Left lobe of liver (tissue), 2 donors: ENCODE measurements at regions not wholly inside any gene's neighbourhood (a gene's known extent, or its start where the extent isn't known, plus 50 kb on each side); places are given as distances from the start of the nearest gene placed in this dataset.

Experiments
- ATAC-seq: fragments of 200-7000 bp; cut with Tn5 transposase; one replicate; pipeline ENCODE4 v1.9.1; 2020; ENCODE audit warnings: mild to moderate bottlenecking, moderate library complexity
- DNase-seq: peaks from one replicate; pipeline ENCODE4 v3.0.0-alpha.2; 2020; ENCODE audit warnings: low spot score
- donor health status: DM: no; HTN: no; CAD: no; lungs with moderate emphysema.
- donor health status: DM: no; HTN: yes; CAD: no.

DNA sequence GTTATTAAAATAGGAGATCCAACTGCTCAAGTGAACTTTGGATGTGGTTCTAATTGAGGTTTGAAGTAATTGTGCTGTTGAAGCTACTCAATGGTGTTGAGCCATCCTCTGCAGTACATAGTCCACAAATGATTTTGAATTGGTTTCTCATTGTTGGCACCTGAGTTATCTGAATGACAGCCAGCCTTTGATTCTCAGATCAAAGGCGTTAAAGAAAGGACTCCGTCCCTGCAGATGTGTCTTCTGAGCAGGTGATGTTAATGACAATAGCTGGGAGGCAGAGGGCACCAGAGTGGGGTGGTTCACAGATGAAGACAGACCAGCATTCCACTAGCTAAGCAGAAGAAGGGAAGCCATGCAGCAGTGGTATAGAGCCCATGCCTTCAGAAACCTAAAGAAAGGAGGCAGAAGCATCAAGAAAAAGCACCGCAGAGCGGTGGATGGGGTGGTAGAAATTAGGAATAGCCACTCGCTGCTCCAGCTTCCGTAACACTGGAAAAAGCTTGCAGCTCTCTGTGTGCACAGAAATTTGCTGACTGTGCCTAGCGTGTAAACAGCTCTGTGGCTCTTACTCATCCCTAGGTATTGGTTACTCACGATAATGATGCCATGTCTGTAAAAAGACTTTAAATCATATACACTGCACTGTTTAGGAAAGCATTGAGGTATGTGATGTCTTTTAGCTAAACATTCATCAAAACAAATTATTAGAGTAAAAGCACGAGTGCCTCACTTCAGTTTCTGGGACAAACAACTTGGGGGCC lies 79.2 kb upstream of the CLCN4 start:
- no peak for DNase-seq
- peak; percentile 74 for ATAC-seq

DNA sequence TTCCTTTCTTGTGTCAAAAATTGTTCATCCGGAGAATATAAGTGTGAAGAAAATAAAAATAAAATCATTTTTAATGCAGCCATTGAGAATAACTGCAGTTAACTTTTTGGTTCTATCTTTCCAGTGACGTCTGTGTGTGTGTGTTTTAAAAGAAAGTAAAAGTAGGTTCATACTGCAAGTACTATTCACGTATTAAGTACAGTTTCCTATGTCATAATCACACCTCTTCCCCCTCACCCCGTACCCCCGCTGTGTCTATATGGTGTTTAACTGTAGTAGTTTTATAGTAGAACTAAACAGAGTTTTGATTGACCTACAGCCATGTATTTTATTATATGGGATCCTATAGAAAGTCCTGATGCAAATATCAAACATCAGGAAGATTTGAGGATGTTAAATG lies 78.5 kb upstream of the CLCN4 start:
- DNase-seq (no peak), ATAC-seq (no peak)

DNA sequence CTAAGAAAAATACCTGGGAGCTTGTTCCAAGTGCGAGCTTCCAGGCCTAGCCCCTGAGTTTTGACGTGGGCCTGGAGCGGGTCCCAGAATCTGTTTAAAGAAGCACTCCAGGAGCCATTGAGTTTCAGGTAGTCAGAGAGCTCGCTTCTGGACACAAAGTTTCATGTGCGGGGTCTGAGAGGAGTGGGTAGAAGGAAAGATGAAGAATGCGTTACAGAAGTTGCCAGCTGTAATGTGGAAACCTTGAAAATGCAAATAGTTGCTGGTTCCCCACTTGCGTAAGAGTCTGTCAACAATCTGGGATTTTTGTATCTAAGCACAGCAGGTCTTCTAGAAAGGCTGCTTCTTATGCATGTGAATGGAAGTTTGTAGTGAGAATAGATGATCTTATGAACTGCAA lies 77.5 kb upstream of the CLCN4 start:
- ATAC-seq (peak; percentile 42), DNase-seq (peak; percentile 50)

DNA sequence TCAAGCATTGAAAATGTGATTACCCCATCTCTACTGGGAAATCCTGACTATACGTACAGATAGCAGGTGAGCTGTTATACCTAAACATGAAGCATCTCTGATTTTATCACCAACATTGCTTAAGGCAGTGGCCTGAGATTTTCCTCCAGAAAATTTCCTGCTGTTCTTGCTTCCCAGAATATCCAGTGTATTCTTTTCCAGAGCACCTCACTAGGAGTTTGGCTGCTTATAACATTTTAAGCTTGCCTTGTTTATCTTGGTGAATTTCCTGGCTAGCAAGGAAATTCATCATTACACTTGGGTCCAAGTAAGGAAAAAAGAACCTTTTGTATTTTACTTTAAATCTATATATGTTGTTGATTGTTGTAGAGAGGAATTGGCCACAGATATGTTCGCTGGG lies 73.0 kb upstream of the CLCN4 start:
- DNase-seq (no peak), ATAC-seq (no peak)

DNA sequence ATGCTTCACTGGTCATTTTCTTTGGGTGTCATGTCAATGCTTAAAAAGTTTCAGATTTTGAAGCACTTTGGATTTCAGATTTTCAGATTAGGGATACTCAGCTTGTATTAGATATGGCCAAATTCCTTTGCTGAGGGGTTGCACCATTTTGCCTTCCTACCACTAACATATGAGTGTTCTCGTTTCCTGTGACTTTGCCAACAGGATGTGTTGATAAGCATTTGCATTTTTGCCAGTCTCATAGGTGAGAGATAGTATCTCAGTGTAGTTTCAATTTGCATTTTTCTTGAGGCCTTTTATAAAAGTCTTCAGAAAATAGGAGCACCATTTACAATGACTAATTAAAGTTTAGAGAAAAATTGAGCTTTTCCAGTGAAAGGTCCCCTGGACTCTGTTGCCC lies 71.6 kb upstream of the CLCN4 start:
- ATAC-seq (no peak), DNase-seq (no peak)

DNA sequence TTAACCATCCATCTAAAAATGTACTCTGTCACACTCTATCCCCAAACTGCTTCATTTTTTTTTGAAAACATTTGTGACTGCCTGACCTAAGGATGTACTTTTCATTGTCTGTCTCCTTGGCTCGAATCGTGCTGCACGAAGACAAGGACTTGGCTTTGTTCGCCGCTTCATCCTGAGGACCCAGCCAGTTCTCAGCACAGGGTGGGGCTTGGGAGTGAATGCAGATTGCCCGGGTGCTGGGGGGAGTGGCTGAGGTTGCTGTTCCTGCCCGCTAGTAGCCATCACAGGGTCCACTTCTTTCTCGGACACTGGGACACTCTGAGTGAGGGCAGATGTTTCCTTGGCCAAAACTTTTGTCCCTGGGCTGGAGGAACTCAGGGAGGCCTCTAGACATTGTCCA lies 70.1 kb upstream of the CLCN4 start:
- ATAC-seq (no peak), DNase-seq (no peak)

DNA sequence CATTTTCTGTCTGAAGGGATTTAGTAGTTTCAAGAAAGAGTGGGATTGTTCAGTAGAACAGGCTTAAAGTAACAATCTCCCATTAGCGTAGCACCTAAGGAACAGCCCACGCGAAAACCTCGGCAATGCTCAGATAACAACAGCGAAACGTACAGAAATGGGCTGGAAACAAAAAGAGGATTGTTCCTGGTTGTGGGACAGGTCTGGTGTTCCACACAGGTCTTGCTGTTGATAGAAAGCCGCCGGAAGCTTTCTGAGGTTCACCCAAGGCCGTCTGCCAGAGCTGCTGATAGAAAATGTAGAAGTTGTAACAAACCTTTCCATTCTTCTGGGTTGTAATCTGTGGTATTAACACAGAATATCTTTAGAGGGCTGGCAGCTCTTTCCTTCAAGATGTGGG lies 69.4 kb upstream of the CLCN4 start:
- no peak for ATAC-seq

DNA sequence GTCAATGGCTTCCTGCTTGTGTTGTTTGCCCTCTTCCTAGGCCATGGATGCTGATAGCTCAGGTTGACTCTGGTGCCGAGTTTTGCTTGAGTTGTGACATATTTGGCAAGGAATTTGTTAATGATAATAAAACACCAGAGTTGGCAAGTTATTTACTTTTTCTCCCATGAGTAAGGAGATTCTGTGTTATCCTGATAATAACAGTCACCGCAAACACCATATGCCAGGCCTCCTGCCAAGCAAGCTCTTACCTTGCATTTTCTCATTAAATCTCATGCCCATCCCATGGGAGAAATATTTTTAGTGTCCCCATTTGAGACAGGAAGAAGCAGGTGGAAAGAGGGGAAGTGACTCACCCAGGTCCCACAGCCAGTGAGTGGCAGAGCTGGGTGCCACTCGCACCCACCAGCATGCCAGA lies 67.4 kb upstream of the CLCN4 start:
- ATAC-seq: peak; percentile 38
- no peak for DNase-seq

More for the DNA sequence above, 69.4 kb upstream of the CLCN4 start:
- DNase-seq: no peak

DNA sequence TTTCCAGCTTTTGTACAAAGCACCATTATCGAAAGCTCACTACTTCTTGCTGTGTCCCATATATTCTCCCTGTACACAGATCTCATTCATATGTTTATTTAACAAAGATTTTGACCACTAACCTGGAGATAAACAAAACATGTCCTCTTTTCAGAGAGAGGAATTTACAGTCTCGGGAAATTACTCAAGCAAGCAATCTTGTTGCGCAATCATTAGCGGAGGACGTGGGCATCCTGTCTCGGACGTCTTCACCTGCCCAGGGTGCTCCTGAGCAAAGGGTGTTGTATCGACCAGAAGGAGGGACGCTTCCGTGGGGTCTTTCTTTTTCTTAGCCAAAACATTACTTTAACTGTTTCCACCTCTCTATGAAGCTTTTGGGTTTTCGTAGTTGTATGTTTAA lies 66.5 kb upstream of the CLCN4 start:
- DNase-seq (no peak), ATAC-seq (no peak)

DNA sequence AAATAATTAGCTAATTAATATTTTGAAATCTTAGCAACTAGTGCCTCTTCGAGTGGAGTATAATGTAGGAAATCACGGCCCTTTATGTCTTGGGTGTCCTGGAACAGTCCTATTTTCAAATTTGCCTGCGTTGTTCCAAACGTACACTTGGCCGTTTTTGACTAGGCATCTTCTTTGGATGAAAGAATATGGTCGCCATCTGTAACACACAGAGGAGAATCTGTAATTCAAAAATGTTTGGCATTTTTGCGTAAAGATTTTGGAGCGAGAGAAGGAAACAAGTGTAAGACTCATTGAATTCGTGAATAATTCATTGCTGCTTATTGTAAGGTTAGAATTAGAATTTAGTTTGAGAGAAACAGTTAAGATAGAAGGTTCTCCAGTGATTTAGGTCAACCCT lies 61.5 kb upstream of the CLCN4 start:
- DNase-seq (no peak), ATAC-seq (no peak)

DNA sequence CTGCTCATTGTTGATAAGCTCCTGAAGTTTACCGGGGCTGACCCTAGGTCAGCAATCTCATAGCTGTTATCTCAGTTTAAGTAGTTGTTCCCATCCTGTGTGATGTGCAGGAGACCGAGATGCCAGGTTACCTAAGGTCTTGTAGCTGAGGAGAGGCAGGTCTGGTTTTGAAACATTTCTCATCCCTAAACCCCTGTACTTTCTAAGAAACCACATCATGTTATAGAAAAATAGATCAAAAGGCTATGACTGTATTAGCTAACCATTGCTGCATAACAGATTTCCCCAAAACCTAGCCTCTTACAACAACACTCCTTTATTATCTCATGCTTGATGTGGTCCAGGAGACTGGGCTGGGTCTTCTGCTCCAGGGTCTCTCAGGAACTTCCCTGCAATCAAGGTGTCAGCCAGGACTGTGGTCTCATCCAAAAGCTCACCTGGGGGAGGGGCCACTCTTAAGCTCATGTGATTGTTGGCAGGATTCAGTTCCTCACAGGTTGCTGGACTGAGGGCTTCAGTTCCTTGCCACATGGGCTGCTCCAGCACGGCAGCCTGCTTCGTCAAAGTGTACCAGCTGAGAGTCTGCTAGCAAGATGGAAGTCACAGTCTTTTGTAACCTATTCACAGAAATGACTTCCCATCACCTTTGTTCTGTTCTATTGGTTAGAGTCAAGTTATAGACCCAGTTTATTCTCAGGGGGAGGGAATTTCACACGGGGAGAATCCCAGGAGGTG lies 60.9 kb upstream of the CLCN4 start:
- DNase-seq (no peak), ATAC-seq (no peak)

DNA sequence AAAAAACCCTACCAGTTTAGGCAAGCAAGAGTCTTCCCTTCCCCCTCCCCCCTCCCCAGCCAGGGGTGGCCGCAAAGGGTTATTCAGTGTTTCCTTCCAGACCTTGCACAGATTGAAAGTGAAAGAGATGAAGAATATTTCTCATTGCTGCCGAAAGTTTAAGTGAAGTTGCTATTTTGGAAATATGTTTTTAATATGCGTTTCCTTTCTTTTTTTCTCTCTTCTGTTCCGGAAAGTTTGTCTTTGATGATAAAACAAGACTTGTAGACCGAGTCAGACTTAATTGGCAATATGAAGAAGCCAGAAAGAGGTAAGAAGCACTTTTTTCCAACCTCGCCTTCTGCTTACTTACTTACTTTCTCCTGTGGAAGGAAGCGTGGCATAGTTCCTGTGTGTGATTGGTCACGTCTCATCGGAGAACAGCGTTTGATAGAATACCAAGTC lies 58.5 kb upstream of the CLCN4 start:
- ATAC-seq: no peak
- no peak for DNase-seq

DNA sequence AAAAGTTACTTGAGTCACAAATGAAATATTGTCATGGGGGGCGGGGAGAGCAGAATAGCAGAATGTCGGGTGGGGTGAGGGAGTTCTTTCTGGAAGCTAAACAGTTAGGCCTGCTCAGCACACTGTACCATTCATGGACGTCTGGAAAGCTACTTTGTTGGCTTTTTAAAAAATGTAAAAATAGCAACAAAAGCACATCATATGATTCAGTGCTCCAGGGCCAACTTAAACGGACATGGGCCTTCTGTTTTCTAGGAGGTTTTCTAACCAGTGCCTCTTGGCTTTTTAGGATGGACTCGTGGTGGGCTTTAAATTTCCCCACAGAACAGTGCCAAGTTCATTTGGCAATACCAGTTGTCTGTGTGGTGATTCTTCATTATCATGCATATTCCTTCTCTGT lies 57.4 kb upstream of the CLCN4 start:
- ATAC-seq (no peak), DNase-seq (no peak)

DNA sequence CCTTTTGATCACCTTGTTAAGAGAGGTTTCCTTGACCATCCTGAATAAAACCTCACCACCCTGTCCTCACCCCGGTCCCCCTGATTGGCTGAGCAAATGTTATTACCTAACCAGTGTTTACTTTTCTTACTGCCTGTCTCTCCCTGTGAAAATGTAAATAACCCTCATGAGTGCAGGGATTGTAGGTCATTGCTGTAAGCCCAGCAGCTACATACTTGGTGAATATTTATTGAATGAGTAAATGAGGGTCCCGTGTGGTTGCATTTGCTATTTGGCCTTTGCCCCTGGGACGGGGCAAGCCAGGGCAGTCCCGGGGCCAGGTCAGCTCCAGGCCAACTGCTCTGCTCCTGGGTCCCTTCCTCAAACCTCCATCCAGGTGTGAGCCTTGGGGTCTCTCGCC lies 55.5 kb upstream of the CLCN4 start:
- DNase-seq: no peak
- ATAC-seq: peak; percentile 96

DNA sequence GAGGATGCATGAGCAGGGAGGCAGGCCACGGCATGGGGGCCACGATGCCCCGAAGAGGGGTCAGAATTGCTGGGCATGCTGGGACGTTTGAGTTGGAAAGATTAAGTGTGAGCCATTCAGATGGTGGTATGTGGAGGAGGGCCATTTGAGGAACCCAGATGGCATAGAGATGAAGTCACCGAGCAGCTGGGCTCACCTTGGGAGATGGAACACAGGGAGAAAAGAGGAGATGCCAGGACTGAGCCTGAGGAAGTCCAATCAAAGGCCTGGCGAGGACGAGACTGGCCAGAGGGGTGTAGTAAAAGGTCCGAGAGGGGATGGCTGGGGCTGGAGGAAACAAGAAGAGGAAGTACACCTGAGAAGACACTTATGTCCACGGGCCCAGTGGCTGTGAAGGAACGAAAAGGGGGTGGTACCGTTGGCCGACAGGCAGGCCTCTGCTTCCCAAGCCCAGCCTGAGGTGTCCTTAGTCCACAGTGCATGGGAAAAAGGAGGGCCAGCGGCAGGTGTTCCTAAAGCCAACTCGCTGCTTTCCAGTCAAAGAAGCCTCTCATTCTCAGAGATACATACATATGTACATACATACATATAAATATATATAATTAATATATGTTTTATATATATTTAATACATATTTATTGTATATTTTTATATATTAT lies 54.6 kb upstream of the CLCN4 start:
- ATAC-seq: no peak
- no peak for DNase-seq

DNA sequence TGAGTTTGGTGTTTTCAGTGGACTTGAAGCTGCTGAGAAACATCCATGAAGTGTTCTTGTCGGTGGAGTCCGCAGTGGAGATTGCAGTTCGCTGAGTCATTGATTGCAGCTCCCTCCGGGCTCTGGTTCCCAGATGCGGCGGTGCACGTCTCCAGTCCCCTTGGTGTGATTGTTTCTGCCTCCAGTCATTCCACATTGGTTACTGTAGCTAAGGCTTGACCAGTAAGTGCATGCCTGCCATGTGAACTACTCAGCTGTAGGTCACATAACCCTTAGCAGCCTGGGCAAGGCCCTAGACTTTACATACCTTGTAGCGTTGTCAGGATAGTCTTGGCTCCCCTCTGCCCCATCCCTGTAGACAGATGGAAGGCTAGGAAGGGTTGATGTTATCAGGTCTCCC lies 53.8 kb upstream of the CLCN4 start:
- ATAC-seq: no peak
- no peak for DNase-seq

DNA sequence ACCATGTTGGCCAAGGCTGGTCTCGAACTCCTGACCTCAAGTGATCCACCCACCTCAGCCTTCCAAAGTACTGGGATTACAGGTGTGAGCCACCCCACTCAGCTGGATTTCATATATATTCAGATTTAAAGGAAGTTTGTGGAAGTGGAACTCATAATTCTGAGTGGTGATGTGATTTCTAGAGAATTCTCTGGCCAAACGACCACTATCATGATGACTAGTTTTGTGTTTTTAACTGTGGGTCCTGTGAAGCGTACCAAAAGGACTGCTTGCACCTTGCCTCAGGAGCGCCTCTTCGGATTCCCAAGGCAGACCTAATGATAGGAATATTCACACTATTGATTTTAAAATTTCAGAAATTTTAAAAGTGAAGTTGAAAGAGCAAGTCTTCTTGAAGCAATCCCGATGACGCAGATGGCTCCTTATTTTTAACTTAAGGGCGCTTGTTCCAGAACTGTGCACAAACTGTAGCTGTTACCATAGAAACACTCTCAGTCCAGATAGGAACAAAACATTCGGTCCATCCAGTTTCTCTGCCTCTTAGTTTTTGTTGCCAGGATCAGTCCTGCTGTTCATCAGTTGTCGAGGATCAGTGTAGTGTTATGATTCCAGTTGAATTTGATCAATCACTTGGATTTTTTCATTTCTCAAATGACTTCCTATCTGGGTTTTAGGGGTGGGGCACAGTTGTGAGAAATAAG lies 51.7 kb upstream of the CLCN4 start:
- DNase-seq (no peak), ATAC-seq (no peak)

DNA sequence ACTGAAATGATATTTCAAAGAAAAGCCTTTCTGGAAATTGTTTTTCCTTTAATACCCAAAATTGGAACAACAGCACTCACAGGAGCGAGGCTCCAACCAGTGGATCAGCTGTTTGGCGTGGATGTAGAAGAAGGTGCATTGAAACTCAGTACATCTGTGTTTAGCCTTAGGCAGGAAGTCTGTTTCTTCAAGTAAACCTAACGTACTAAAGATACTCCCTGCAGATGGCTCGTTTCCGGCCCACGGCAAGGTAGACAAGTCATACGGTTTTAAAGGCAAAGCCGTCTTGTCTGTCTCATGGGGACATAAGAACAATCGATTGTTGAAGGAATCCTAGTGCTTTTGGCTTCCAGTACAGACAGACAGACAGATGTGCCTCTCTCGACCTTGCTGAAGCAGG lies 50.0 kb upstream of the CLCN4 start:
- no peak for ATAC-seq
- DNase-seq: no peak
